Stimulated activated CD8-positive, alpha-beta memory T cell treated with anti-CD3 and anti-CD28 coated beads, Interleukin-12 subunit alpha, Interleukin-12 subunit beta, amount 100 ng/mL, for 4 hours (primary cell): ENCODE measurements at regions not wholly inside any gene's neighbourhood (a gene's known extent, or its start where the extent isn't known, plus 50 kb on each side); places are given as distances from the start of the nearest gene placed in this dataset.
"Not testable (repeated sequence)": the region's sequence is repeated elsewhere in the genome, so short reads cannot be mapped to it uniquely, and the experiment has no call there.

Source experiments
- DNase-seq: peaks from one replicate; pipeline ENCODE4 v3.0.0-alpha.2; 2020; ENCODE audit warnings: low read depth

- DNase-seq = no peak
These were observed 116.7 kb upstream of the NPAS2 start for GRCh38 chr2:100703213-100703612.

GRCh38 chr2:100703739-100704138 is 116.2 kb upstream of the NPAS2 start:
- DNase-seq = no peak

- DNase-seq = no peak
These were observed 115.8 kb upstream of the NPAS2 start for GRCh38 chr2:100704156-100704555.

DNA sequence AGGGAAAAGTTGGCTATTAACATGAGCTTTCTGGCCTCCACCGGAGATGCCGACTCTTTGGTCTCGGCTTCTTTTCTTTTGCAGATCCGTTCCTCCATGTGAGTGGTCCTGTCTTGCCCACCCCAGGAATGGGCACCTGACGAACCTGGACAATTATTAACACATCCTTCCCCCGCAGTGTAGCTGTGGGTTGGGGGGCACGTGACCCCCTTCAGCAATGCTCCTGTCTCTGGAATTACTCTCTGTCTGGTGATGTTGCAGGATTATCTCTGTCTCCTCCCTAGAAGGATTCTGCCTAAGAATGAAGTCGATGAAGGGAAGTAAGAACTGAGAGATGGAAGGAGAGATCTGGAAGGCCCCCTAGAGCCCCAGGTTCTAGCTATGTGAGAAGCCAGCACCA is 115.2 kb upstream of the NPAS2 start:
- no peak for DNase-seq

GRCh38 chr2:100707016-100707947 is 112.7 kb upstream of the NPAS2 start:
- DNase-seq = no peak

GRCh38 chr2:100708333-100708732 is 111.6 kb upstream of the NPAS2 start:
- DNase-seq = no peak

- no peak for DNase-seq
These were observed 106.8 kb upstream of the NPAS2 start for GRCh38 chr2:100713106-100713505.

GRCh38 chr2:100714396-100715010 is 105.4 kb upstream of the NPAS2 start:
- not testable (repeated sequence) for DNase-seq

DNA sequence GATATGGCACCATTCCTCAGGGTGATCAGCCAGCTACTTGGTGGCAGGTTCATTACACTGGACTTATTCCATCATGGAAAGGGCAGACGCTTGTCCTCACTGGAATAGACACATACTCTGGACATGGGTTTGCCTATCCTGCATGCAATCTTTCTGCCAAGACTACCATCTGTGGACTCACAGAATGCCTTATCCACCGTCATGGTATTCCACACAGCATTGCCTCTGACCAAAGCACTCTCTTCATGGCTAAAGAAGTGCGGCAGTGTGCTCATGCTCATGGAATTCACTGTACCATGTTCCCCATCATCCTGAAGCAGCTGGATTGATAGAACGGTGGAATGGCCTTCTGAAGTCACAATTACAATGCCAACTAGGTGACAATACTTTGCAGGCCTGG is 104.1 kb upstream of the NPAS2 start:
- DNase-seq = not testable (repeated sequence)

GRCh38 chr2:100716581-100716980 is 103.4 kb upstream of the NPAS2 start:
- no peak for DNase-seq

GRCh38 chr2:100718065-100718629 is 101.8 kb upstream of the NPAS2 start:
- no peak for DNase-seq

DNA sequence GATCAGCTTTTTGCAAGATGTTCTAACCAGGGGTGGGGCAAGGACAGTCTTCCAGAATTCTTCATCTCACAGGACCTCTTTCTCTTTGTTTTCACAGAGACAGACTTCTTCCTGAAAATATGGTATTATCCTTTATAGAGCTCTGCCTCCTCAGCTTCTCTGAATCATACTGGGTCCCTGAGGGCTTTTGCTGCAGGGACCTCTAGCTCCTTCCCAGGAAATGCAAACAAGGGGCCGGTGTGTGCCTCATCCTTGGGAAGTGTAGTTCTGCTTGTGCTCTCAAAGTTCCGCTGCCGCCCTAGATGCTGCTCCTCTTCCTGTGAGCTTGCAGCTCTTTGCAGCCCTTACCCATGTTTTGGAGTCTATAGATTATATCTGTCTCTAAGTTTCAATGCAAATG is 99.5 kb upstream of the NPAS2 start:
- DNase-seq = no peak

- no peak for DNase-seq
These were observed 98.2 kb upstream of the NPAS2 start for GRCh38 chr2:100721693-100722092.

DNA sequence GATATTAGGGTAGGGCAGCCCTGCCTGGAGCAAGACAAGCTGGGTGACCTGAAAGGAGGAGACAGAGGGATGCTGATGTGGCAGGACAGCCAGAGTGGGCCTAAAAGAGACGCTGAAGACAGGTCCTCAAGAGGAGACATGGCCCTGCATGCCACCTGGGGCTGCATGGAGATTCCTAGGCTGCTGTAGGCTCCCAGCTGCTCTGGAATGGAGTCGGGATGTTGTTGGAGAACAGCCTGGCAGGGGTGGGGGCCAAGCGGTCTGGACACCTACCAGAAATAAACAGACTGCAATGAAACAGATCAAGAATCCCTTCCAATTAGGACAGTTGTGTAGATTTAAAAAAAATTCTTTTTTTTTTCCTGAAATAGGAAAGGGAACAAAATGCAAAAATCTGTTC is 97.8 kb upstream of the NPAS2 start:
- DNase-seq = no peak

DNA sequence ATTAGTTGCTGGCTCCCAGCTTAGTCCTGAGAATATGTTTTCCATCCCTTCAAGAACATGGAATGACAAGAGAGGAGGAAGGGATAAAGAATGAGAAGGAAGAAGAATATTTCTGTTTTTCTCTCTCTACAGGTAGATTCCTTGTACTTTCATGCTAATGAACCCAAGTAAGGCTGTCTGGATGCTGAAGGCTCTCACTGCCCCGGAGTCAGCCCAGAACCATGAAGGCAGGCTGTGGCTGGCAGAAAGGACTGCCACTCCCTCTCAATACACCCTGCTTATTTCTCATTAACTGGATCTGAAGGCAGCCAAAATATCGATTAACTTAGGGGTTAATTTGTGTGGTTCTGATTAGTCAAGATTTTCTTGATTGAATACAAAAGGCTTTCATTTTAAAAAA is 93.1 kb upstream of the NPAS2 start:
- no peak for DNase-seq

GRCh38 chr2:100730290-100730868 is 89.6 kb upstream of the NPAS2 start:
- peak; percentile 4 for DNase-seq

GRCh38 chr2:100731535-100731981 is 88.4 kb upstream of the NPAS2 start:
- no peak for DNase-seq

DNA sequence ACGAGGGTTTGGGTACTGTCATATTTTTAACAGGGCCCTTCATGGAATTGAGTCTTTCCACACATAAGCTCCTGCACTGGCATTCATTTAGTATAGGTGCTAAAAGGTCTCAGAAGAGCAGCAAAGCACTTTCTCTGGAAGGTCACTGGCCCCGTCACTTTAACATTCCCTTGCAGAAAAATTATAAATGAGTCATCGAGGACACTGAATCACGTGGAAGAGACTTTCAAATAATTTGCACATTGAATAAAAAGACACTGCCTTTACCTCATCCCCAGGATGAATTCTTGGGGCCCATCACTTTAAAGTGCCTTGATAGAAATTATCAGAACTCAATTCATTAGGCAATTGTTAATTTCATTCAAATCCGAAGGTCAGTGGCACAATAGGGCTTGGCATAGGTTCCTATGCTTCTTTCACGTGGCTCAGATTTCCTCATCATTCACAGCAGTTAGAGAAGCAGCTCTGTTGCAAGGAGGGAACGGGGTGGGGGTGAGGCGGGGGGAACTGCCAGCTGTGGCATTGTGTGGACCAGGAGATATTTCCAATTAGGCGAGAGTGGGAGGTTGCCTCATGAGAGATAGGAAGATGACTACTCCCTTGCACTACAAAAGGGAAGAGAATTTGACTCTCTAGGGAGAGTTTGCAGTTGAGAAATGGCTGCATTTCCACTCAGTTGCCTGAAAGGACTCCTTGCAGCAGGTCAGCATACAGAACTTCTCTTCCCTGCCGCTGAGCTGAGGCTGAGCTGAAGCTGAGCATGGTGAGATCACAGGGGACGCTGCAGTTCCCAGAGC is 86.3 kb upstream of the NPAS2 start:
- DNase-seq = no peak

- no peak for DNase-seq
These were observed 83.6 kb upstream of the NPAS2 start for GRCh38 chr2:100736121-100736915.

GRCh38 chr2:100739735-100740432 is 80.1 kb upstream of the NPAS2 start:
- no peak for DNase-seq
